IMR-90 (cell line): ENCODE measurements at regions not wholly inside any gene's neighbourhood (a gene's known extent, or its start where the extent isn't known, plus 50 kb on each side); places are given as distances from the start of the nearest gene placed in this dataset.

Experiments
- ATAC-seq: fragments of 200-7000 bp; cut with Tn5 transposase; 2 replicates; pipeline ENCODE4 v1.9.1; 2020; ENCODE audit warnings: low read depth, mild to moderate bottlenecking, moderate library complexity
- BruUV-seq: library from RNA; stranded (reverse); fragments of 400-500 nt; replicated peaks from 2 replicates; lab custom pipeline; 2021; lab: Mats Ljungman, UMichigan
- CTCF ChIA-PET: fragments of 300-600 bp; formaldehyde crosslinking; extraction: SDS; loops from one replicate; lab custom pipeline; 2021; ENCODE audit warnings: antibody characterized with exemption; lab: Yijun Ruan, JAX
- POLR2A ChIA-PET: fragments of 300-600 bp; sonication (Branson Sonifier 250); formaldehyde crosslinking; loops from one replicate; lab custom pipeline; 2022; ENCODE audit warnings: antibody characterized with exemption; ENCODE audit not compliant: unreplicated experiment; lab: Charles Lee
- DNase-seq: peaks from one replicate; pipeline ENCODE4 v3.0.0; 2013
- H2AFZ ChIP-seq: replicated peaks from 2 replicates; pipeline ENCODE3; 2013; ENCODE audit warnings: low read length, mild to moderate bottlenecking; ENCODE audit not compliant: poor library complexity
- H2AK5ac ChIP-seq: 2 replicates; pipeline ENCODE4 v1.6.1; 2013; ENCODE audit warnings: low read depth, low read length, inconsistent platforms
- H2AK9ac ChIP-seq: replicated peaks from 2 replicates; pipeline ENCODE3; 2013; ENCODE audit warnings: mild to moderate bottlenecking, low read depth, low read length, moderate library complexity; ENCODE audit not compliant: poor library complexity
- H2BK120ac ChIP-seq: 2 replicates; pipeline ENCODE4 v1.6.1; 2013; ENCODE audit warnings: low read depth, low read length, inconsistent platforms
- H2BK15ac ChIP-seq: 3 replicates; pipeline ENCODE4 v1.6.1; 2013; ENCODE audit warnings: low read depth, low read length, inconsistent platforms
- H2BK20ac ChIP-seq: 2 replicates; pipeline ENCODE4 v1.6.1; 2013; ENCODE audit warnings: low read depth, mild to moderate bottlenecking, inconsistent platforms, low read length, moderate library complexity
- H2BK5ac ChIP-seq: 2 replicates; pipeline ENCODE4 v1.6.1; 2013; ENCODE audit warnings: mild to moderate bottlenecking, low read depth, low read length, inconsistent platforms; ENCODE audit not compliant: poor library complexity, severe bottlenecking
- H3K14ac ChIP-seq: replicated peaks from 2 replicates; pipeline ENCODE4 v1.6.1; 2013; ENCODE audit warnings: low read depth, low read length, inconsistent platforms
- H3K18ac ChIP-seq: 2 replicates; pipeline ENCODE4 v1.6.1; 2013; ENCODE audit warnings: low read depth, low read length, control low read depth
- H3K23ac ChIP-seq: 2 replicates; pipeline ENCODE4 v1.6.1; 2013; ENCODE audit warnings: low read depth, low read length, inconsistent platforms
- H3K27ac ChIP-seq: 2 replicates; pipeline ENCODE4 v1.5.1; 2013; ENCODE audit warnings: mild to moderate bottlenecking, control low read depth, low read length; ENCODE audit not compliant: insufficient read depth
- H3K27me3 ChIP-seq: 2 replicates; pipeline ENCODE4 v1.6.1; 2013; ENCODE audit warnings: low read length; ENCODE audit not compliant: control insufficient read depth, insufficient read depth
- H3K36me3 ChIP-seq: 2 replicates; pipeline ENCODE4 v1.6.1; 2013; ENCODE audit warnings: low read length, mixed read lengths; ENCODE audit not compliant: control insufficient read depth, insufficient read depth
- H3K4ac ChIP-seq: 2 replicates; pipeline ENCODE4 v1.6.1; 2013; ENCODE audit warnings: low read depth, low read length, inconsistent platforms
- H3K4me1 ChIP-seq: 2 replicates; pipeline ENCODE4 v1.6.1; 2013; ENCODE audit warnings: low read length, mixed read lengths; ENCODE audit not compliant: control insufficient read depth, insufficient read depth
- H3K4me2 ChIP-seq: 2 replicates; pipeline ENCODE4 v1.6.1; 2013; ENCODE audit warnings: low read depth, mild to moderate bottlenecking, control low read depth, low read length, moderate library complexity
- H3K4me3 ChIP-seq: 2 replicates; pipeline ENCODE4 v1.5.1; 2013; ENCODE audit warnings: low read depth, mild to moderate bottlenecking, control low read depth, low read length, moderate library complexity; ENCODE audit not compliant: insufficient read depth
- H3K56ac ChIP-seq: 2 replicates; pipeline ENCODE4 v1.6.1; 2013; ENCODE audit warnings: low read length, inconsistent platforms; ENCODE audit not compliant: insufficient read depth; ENCODE audit errors: extremely low read depth
- H3K79me1 ChIP-seq, 2 experiments: 2 replicates each; pipeline ENCODE4 v1.6.1; 2013; ENCODE audit warnings: low read length in 2 of 2, inconsistent platforms in 1 of 2, low read depth in 1 of 2
- H3K9ac ChIP-seq: 2 replicates; pipeline ENCODE4 v1.6.1; 2013; ENCODE audit warnings: low read depth, low read length, control low read depth
- H3K9me1 ChIP-seq: 2 replicates; pipeline ENCODE4 v1.6.1; 2013; ENCODE audit warnings: low read length, inconsistent platforms; ENCODE audit not compliant: insufficient read depth
- H3K9me3 ChIP-seq: 2 replicates; pipeline ENCODE4 v1.6.1; 2013; ENCODE audit warnings: low read length; ENCODE audit not compliant: control insufficient read depth, insufficient read depth
- H4K20me1 ChIP-seq: 2 replicates; pipeline ENCODE4 v1.6.1; 2013; ENCODE audit warnings: low read length, inconsistent platforms; ENCODE audit not compliant: insufficient read depth
- H4K5ac ChIP-seq: 2 replicates; pipeline ENCODE4 v1.6.1; 2013; ENCODE audit warnings: mild to moderate bottlenecking, low read depth, low read length, control low read depth
- H4K8ac ChIP-seq, 2 experiments: 2 replicates each; pipeline ENCODE4 v1.6.1; 2013; ENCODE audit warnings: low read depth in 2 of 2, low read length in 2 of 2, control low read depth in 1 of 2, inconsistent platforms in 1 of 2
- H4K91ac ChIP-seq: 2 replicates; pipeline ENCODE4 v1.6.1; 2013; ENCODE audit warnings: low read depth, low read length, inconsistent platforms; ENCODE audit not compliant: insufficient read depth
- BHLHE40 ChIP-seq: fragments of 150-350 bp; IDR thresholded peaks from 2 replicates; pipeline ENCODE4 v1.6.1; 2016; ENCODE audit warnings: mild to moderate bottlenecking, low read depth, low read length
- CEBPB ChIP-seq: IDR thresholded peaks from 2 replicates; pipeline ENCODE4 v1.6.1; 2012; ENCODE audit warnings: low read depth, low read length, improper control_type of control experiment
- CHD1 ChIP-seq: IDR thresholded peaks from 2 replicates; pipeline ENCODE4 v1.6.1; 2012; ENCODE audit warnings: low read depth, low read length, improper control_type of control experiment
- ELK1 ChIP-seq: fragments of 150-350 bp; IDR thresholded peaks from 2 replicates; pipeline ENCODE4 v1.6.1; 2016; ENCODE audit warnings: low read depth, mild to moderate bottlenecking, low read length, moderate library complexity, borderline replicate concordance
- FOS ChIP-seq: fragments of 150-350 bp; IDR thresholded peaks from 2 replicates; pipeline ENCODE4 v1.6.1; 2016; ENCODE audit warnings: low read depth, low read length
- MAFK ChIP-seq: IDR thresholded peaks from 2 replicates; pipeline ENCODE4 v1.6.1; 2012; ENCODE audit warnings: low read depth, low read length, improper control_type of control experiment
- MAZ ChIP-seq: IDR thresholded peaks from 2 replicates; pipeline ENCODE4 v1.6.1; 2012; ENCODE audit warnings: low read depth, mild to moderate bottlenecking, low read length, improper control_type of control experiment, moderate library complexity, borderline replicate concordance
- MXI1 ChIP-seq: IDR thresholded peaks from 2 replicates; pipeline ENCODE4 v1.6.1; 2012; ENCODE audit warnings: low read depth, mild to moderate bottlenecking, low read length, moderate library complexity, borderline replicate concordance
- NFE2L2 ChIP-seq: fragments of 150-350 bp; IDR thresholded peaks from 2 replicates; pipeline ENCODE4 v1.6.1; 2016; ENCODE audit warnings: low read depth, mild to moderate bottlenecking, low read length
- RAD21 ChIP-seq: IDR thresholded peaks from 2 replicates; pipeline ENCODE4 v1.6.1; 2012; ENCODE audit warnings: low read length, improper control_type of control experiment
- RCOR1 ChIP-seq: IDR thresholded peaks from 2 replicates; pipeline ENCODE4 v1.6.1; 2012; ENCODE audit warnings: mild to moderate bottlenecking, low read length, improper control_type of control experiment; ENCODE audit not compliant: insufficient replicate concordance
- SMC3 ChIP-seq: fragments of 150-350 bp; IDR thresholded peaks from 2 replicates; pipeline ENCODE4 v1.6.1; 2016; ENCODE audit warnings: low read depth, mild to moderate bottlenecking, antibody characterized with exemption, low read length, moderate library complexity
- WGBS, 2 experiments: methylation state at CpG; one replicate each; pipeline versions ENCODE4 v1.1.5 to v1.1.7; 2013; ENCODE audit warnings: missing lambda C conversion rate in 2 of 2; ENCODE audit not compliant: insufficient read length in 1 of 2; ENCODE audit errors: extremely low coverage in 2 of 2; 5-methylcytosine and 5-hydroxymethylcytosine counted together
- dilution Hi-C: fragments of 300-500 bp; cut with HindIII; formaldehyde crosslinking; loops from one replicate; pipeline ENCODE4 v1.14.3; 2018; ENCODE audit warnings: low sequenced_read_pairs; ENCODE audit not compliant: unreplicated experiment
- in situ Hi-C: fragments of 300-500 bp; cut with MboI; formaldehyde crosslinking; loops from 3 replicates; pipeline ENCODE4 v1.14.3; 2019; ENCODE audit warnings: low sequenced_read_pairs, inconsistent platforms, mixed read lengths
- intact Hi-C: fragments of 100-400 bp; cut with micrococcal nuclease; formaldehyde crosslinking; loops from 2 replicates; pipeline ENCODE4 v1.10.0; 2022

- ATAC-seq (no peak), DNase-seq (no peak)
- POLR2A ChIA-PET, result interaction anchor here (0.5 to 0.6 kb wide), 2 partner anchors 12 to 447 kb away, joined by 3 to 4 read pairs; no protein-coding TSS in a partner anchor
- Histone ChIP-seq H3K9ac (no peak overlapping the region), H3K4ac (no peak overlapping the region), H2BK120ac (no peak overlapping the region), H3K36me3 (no peaks in the 10 kb centered on the region), H3K23ac (no peak overlapping the region), H3K56ac (no peak overlapping the region), H2BK20ac (no peak overlapping the region), H3K4me2 (no peak overlapping the region), H2BK5ac (no peak overlapping the region), H2BK15ac (no peak overlapping the region), H3K9me3 (no peaks in the 10 kb centered on the region), H3K9me1 (no peaks in the 10 kb centered on the region), H2AFZ (no peak overlapping the region), H3K4me1 (no peaks in the 10 kb centered on the region), H4K20me1 (no peaks in the 10 kb centered on the region), H3K79me1 (no peaks in the 10 kb centered on the region), H2AK5ac (no peak overlapping the region), H3K27ac (no peak overlapping the region), H3K27me3 (no peaks in the 10 kb centered on the region), H3K18ac (no peak overlapping the region), H3K14ac (no peak overlapping the region), H3K4me3 (no peak overlapping the region), H2AK9ac (no peak overlapping the region), H4K91ac (no peak overlapping the region), H4K5ac (no peak overlapping the region), H4K8ac (no peak overlapping the region)
- dilution Hi-C loops, result no loop called here
- BruUV-seq, result no TSS peak
- no CpG with 5 or more reads among the region's 3 CpGs for WGBS, 2 experiments
- in situ Hi-C loops, result no loop called here
- CTCF ChIA-PET, result interaction anchor here (0.6 kb wide), 1 partner anchor 966 kb away, joined by 3 read pairs; no protein-coding TSS in a partner anchor
- TF ChIP-seq RAD21 (no peak), CHD1 (no peak), MAFK (no peak), BHLHE40 (no peak), CEBPB (no peak), MAZ (no peak), SMC3 (no peak), NFE2L2 (no peak), ELK1 (no peak), FOS (no peak), RCOR1 (no peak), MXI1 (no peak)
- intact Hi-C loops, result no loop called here
These were observed 1037.3 kb upstream of the WWC1 start for GRCh38 chr5:167254132-167254531.
